GM19468 (cell line): ENCODE measurements at regions not wholly inside any gene's neighbourhood (a gene's known extent, or its start where the extent isn't known, plus 50 kb on each side); places are given as distances from the start of the nearest gene placed in this dataset.
"Not testable (repeated sequence)": the region's sequence is repeated elsewhere in the genome, so short reads cannot be mapped to it uniquely, and the experiment has no call there.

Source experiments
- ATAC-seq: cut with Tn5 transposase; IDR thresholded peaks from one replicate; pipeline ENCODE4 v1.9.1; 2021; ENCODE audit warnings: mild to moderate bottlenecking, moderate library complexity, moderate number of reproducible peaks; ENCODE audit not compliant: unreplicated experiment; ENCODE audit errors: extremely low read depth

- ATAC-seq, result not testable (repeated sequence)
Observed at GRCh38 chr6:56729166-56729565, 86.5 kb upstream of the DST start.

DNA sequence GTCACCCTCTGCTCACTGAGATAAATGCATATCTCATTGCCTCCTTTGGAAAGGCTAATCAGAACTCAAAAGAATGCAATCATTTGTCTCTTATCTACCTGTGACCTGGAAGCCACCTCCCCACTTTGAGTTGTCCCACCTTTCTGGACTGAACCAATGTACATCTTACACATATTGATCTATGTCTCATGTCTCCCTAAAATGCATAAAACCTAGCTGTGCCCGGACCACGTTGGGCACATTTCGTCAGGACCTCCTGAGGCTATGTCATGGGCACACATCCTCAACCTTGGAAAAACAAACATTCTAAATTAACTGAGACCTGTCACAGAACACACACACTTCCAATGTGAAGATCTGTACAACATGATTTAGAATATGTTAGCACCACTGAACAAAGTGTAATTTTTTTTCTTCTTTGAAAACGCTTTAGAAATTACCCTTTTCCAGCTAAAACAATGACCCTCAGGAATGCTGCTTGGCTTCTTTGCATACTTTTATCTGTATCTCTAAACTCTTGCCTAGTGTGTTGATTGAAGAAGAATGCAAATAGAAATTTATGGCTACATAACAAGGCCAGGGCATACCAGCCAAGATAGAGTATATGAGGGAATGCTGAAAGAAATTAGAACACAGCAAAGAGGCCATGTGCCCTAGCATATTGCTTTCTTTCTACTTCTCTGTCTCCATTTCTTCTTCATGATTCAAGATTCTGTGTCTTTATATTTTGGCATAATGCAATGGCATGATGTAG lies 84.6 kb upstream of the DST start:
- no peak for ATAC-seq

- ATAC-seq, result no peak
Observed at GRCh38 chr6:56725254-56725653, 82.6 kb upstream of the DST start.

DNA sequence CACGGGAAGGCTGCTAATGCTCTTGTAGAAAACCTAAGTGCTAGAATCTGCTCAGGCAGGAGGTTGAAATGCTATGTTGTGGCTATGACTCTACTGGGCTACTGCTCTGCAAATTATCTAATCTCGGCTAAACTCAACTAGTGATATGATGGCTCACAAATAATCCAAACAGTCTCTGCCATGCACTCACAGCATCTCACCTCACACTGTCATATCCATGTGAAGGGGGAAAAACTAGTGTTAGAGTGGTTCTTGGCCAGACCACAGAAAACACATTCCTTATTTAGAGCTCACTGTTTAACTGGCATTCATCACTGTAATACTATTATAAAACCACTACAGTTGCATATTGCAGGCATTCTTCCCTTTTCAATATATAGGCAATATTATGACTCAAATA lies 81.8 kb upstream of the DST start:
- no peak for ATAC-seq

GRCh38 chr6:56720882-56721281 lies 78.2 kb upstream of the DST start:
- ATAC-seq, result no peak

GRCh38 chr6:56720202-56720601 lies 77.5 kb upstream of the DST start:
- ATAC-seq, result not testable (repeated sequence)

DNA sequence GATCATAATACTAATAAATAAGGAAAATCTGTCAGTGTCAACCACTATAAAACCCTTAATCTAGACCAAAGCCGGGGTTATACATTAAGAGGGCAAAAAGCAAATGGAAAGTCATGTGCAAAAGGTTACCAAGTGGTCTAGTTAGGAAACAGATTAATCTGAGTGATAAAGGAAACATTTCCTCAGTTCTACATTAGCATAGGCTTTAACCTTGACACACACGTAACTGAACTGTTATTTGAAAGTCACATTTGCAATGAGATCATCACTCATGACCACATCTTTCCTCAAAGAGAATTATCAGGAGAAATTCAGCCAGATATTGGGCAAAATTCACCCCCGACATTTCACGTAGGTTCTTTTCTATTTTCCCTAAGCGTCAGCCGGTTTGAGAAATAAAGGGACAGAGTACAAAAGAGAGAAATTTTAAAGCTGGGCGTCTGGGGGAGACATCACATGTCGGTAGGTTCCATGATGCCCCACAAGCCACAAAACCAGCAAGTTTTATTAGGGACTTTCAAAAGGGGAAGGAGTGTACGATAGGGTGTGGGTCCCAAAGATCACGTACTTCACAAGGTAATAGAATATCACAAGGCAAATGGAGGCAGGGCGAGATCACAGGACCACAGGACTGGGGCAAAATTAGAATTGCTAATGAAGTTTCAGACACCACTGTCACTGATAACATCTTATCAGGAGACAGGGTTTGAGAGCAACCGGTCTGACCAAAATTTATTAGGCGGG lies 76.8 kb upstream of the DST start:
- ATAC-seq, result not testable (repeated sequence)

GRCh38 chr6:56718236-56718635 lies 75.5 kb upstream of the DST start:
- no peak for ATAC-seq

GRCh38 chr6:56716229-56716628 lies 73.5 kb upstream of the DST start:
- no peak for ATAC-seq

- ATAC-seq, result no peak
Observed at GRCh38 chr6:56715741-56716140, 73.1 kb upstream of the DST start.

DNA sequence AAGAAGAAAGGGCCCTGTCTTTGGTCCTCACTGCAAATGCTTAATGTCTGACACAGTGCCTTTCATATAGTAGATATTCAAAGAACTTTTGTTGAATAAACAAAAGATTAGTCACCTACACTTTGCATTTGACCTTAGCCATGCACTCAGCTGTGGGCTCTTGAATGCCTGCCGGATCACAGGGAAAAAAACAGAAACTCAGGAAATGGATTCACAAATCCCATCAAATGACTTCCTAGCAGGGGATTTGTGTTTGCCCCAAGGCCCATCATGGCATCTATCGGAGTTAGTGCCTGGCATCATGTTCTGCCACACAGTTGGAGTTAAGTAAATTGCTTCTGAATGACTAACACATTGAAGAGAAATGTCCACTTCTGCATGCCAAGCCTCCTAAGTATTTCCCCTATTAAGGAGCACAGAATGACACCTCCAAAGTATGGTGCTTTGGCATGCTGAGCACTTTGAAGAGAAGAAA lies 72.3 kb upstream of the DST start:
- ATAC-seq, result no peak

GRCh38 chr6:56714273-56714672 lies 71.6 kb upstream of the DST start:
- no peak for ATAC-seq

DNA sequence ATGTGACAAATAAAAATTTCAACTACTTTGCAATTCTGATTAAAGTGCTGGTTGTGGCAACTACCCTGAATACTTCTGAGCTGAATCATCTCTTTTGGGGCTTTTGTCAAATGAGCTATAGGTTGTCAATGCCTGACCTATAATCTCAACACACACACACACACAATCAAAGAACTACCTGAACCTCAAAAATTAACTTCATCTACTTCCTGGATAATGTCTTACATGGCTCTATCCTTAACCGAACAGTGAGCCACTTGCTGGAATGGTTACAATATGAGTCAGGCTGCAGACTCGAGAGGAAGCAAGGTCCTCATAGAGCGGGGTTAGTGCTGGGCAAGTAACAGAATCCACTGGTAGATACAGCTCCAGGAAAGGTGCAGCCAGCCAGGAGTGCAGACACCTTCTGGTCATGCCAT lies 70.6 kb upstream of the DST start:
- no peak for ATAC-seq

DNA sequence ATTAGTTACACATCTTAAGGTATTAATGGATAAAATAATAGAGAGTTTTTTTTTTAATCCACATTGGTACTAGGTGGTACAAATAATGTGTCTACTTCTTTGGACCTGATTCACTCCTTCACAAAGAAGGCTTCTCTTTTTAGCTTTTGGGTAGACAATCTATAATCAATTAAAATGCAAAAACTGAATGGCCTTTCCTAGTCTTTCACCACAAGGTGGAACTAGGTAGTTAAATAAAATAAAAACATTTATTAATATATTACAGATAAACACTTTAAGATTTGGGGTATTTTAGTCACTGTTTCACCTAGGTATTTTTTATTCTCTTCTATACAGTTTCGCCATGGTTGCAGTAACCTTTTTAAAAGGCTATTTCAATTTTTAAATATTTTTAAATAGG lies 68.3 kb upstream of the DST start:
- no peak for ATAC-seq

GRCh38 chr6:56709650-56710049 lies 67.0 kb upstream of the DST start:
- no peak for ATAC-seq

- ATAC-seq, result no peak
Observed at GRCh38 chr6:56708810-56709597, 66.3 kb upstream of the DST start.

DNA sequence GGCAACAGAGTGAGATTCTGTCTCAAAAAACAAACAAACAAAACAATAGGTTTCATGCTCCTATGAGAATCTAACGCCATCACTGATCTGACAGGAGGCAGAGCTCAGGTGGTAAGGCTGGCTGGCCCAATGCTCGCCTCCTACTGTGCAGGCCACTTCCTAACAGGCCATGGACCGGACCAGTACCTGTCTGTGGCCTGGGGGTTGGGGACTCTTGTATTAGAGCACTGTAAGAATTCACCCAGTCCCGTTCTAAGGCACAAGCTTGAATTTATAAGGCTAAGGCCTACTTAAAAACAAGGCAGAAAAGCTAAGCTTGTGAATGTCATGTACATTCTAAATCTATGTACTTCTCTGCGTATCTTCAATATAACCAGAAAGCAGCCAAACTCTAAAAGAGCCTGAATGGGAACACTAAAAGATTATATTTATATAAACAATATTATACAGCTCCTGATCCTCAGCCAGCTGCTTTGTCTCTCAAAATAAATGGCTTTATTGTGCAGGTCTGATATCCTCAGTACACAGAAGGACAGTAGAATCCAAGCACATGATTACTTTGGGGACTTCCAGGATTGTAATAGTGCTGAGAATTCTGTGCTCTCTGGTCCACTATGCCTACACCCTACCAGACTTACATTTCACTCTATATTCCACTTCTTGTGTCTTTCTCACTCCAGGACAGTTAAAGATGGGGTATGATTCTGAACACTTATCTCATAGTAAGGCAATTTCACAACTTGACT lies 64.5 kb upstream of the DST start:
- ATAC-seq, result no peak

DNA sequence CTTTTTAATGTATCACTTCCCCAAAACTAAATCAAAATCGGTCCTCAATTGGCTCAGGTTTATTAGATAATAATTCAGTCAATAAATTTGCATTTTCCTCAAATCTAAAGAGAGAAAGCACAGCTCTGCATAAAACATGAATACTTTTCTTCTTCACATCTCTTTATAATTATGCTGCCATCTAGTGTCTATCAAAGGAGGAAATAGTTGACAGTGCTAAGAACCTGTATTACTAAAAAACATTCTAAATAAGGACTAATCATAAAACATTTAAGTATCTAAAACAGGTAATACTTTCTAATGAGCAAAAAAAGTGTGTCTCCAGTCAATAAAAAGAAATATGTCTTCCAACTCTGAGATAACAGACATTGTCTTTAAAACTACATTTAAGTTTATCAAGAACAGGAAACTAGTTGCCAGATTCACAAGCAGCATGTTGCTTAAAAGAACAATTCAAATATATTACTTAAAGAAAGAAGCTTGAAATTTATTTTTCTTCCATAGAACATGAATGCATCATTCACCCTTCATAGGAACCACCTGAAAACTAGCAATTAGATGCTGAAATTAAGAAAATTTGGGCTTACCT lies 56.5 kb upstream of the DST start:
- no peak for ATAC-seq

DNA sequence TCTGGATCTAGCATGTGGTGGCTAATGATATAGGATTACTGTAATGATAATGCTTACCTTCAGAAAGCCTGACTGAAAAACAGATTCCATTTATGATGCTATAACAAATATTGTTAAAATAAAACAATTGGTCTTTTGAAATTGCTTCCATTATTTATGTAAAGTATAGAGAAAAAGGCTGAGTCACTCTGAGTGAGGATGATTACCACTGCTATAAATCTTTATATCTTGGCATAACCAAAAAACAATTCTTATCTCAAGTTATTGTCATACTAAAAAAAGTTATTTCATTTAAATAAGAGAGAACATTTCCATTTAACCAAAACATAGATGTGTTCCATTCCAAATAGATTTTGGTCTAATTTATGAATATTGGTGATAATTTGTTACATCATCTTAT lies 53.0 kb upstream of the DST start:
- no peak for ATAC-seq

DNA sequence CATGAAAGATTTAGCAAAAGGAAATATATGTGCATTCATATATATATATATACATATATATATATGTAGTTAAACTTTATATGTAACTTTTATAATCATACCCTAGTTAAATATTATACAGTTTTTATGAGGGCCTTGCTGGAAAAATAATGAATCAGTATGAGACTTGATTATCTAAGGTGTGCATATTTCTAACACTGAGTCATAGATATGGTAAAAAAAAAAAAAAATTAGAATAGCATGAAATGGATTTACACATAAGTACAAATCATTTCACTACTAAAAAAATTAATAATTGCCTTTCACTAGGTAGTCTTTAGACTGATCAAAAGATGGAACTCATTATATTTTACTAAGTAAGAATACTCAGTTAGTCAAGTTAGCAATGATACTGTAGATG lies 51.3 kb upstream of the DST start:
- no peak for ATAC-seq
